Right atrium auricular region (tissue), 2 donors: ENCODE measurements at regions not wholly inside any gene's neighbourhood (a gene's known extent, or its start where the extent isn't known, plus 50 kb on each side); places are given as distances from the start of the nearest gene placed in this dataset.

Experiments
- DNase-seq: peaks from one replicate; pipeline ENCODE4 v3.0.0-alpha.2; 2019; ENCODE audit warnings: low spot score
- H3K27ac ChIP-seq, 2 donors: fragments of 200-600 bp; sonication (generic); 1 replicate in 1 of 2; 2 replicates in 1 of 2; pipeline ENCODE4 v1.5.1; 2016 to 2019
- H3K27me3 ChIP-seq, 2 donors: fragments of 200-600 bp; sonication (generic); one replicate each; pipeline versions ENCODE4 v1.5.1 to v1.6.0; 2017 to 2019
- H3K36me3 ChIP-seq: fragments of 200-600 bp; sonication (generic); one replicate; pipeline ENCODE4 v1.5.1; 2016
- H3K4me1 ChIP-seq, 2 donors: fragments of 200-600 bp; sonication (generic); one replicate each; pipeline versions ENCODE4 v1.5.1 to v1.6.0; 2017 to 2019
- H3K4me3 ChIP-seq, 2 donors: fragments of 200-600 bp; sonication (generic); 1 replicate in 1 of 2; 2 replicates in 1 of 2; pipeline ENCODE4 v1.5.1; 2017 to 2019; ENCODE audit warnings: mild to moderate bottlenecking in 1 of 2, moderate library complexity in 1 of 2
- H3K9me3 ChIP-seq, 2 donors: fragments of 200-600 bp; sonication (generic); one replicate each; pipeline ENCODE4 v1.5.1; 2019
- CTCF ChIP-seq, 2 donors: fragments of 200-600 bp; sonication (generic); IDR thresholded peaks; one replicate each; pipeline ENCODE4 v1.5.1; 2019; ENCODE audit warnings: antibody characterized with exemption in 2 of 2

- no peak for TF ChIP-seq CTCF (IDR thresholded peaks at IDR 0.05)
- Histone ChIP-seq H3K27ac (no peak overlapping the region), H3K9me3 (no peaks in the 10 kb centered on the region), H3K36me3 (no peaks in the 10 kb centered on the region), H3K4me3 (no peak overlapping the region), H3K4me1 (no peaks in the 10 kb centered on the region), H3K27me3 (no peaks in the 10 kb centered on the region)
- DNase-seq: no peak
These were observed 559.5 kb upstream of the SEMA6D start for GRCh38 chr15:47157827-47158226.

- Histone ChIP-seq H3K4me3 (no peak overlapping the region), H3K9me3 (no peaks in the 10 kb centered on the region), H3K27me3 (no peaks in the 10 kb centered on the region), H3K4me1 (no peaks in the 10 kb centered on the region), H3K36me3 (no peaks in the 10 kb centered on the region), H3K27ac (no peak overlapping the region)
- TF ChIP-seq CTCF (IDR thresholded peaks at IDR 0.05): no peak
- no peak for DNase-seq
These were observed 558.7 kb upstream of the SEMA6D start for GRCh38 chr15:47158573-47158972.

- H3K4me1 ChIP-seq: no peaks in the 10 kb centered on the region
- no peak overlapping the region for H3K27ac ChIP-seq
- TF ChIP-seq CTCF (IDR thresholded peaks at IDR 0.05): no peak
- no peaks in the 10 kb centered on the region for H3K9me3 ChIP-seq
- DNase-seq: no peak
- no peak overlapping the region for H3K4me3 ChIP-seq
- no peaks in the 10 kb centered on the region for H3K36me3 ChIP-seq
- no peaks in the 10 kb centered on the region for H3K27me3 ChIP-seq
These were observed 540.1 kb upstream of the SEMA6D start for GRCh38 chr15:47177177-47177576.

- no peak for DNase-seq
- no peak overlapping the region for H3K27ac ChIP-seq
- TF ChIP-seq CTCF (IDR thresholded peaks at IDR 0.05): no peak
- H3K4me1 ChIP-seq: peaks cover 0 to 13% of the 10 kb centered on the region in 2 donors
- H3K36me3 ChIP-seq: no peaks in the 10 kb centered on the region
- no peaks in the 10 kb centered on the region for H3K9me3 ChIP-seq
- peaks cover 0 to 3% of the 10 kb centered on the region in 2 donors for H3K27me3 ChIP-seq
- H3K4me3 ChIP-seq: no peak overlapping the region
These were observed 537.3 kb upstream of the SEMA6D start for GRCh38 chr15:47179988-47180387.

- Histone ChIP-seq H3K9me3 (no peaks in the 10 kb centered on the region), H3K4me3 (no peak overlapping the region), H3K27ac (no peak overlapping the region), H3K4me1 (peaks cover 0 to 13% of the 10 kb centered on the region in 2 donors), H3K27me3 (peaks cover 0 to 3% of the 10 kb centered on the region in 2 donors), H3K36me3 (no peaks in the 10 kb centered on the region)
- no peak for DNase-seq
- no peak for TF ChIP-seq CTCF (IDR thresholded peaks at IDR 0.05)
These were observed 534.5 kb upstream of the SEMA6D start for GRCh38 chr15:47182818-47183217.
